ENCODE measurements at regions not wholly inside any gene's neighbourhood (a gene's known extent, or its start where the extent isn't known, plus 50 kb on each side); places are given as distances from the start of the nearest gene placed in this dataset.

DNA sequence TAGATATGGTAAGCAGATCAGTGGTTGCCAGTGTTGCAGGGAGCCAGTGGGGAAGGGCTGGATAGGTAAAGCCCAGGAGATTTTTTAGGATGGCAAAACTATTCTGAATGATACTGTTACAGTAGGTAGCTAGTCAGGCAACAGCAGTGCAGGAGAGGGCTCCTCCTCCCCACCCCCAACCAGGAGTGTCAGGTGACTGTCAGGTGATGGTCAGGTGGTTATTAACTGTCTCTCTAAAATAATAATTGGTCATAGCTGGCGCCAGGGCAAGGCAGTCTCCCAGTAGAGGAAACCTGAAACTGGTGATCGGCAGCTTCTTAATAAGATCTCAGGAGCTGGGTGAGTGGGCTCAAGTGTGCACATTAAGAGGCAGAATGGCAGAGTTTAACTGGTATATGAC lies 201.6 kb upstream of the PARD3B start:
- dilution Hi-C loops (cut with MboI; ENCODE audit: extremely low pct_ligation_motif_present, low sequenced_read_pairs) = no loop called here
- no peak for FAIRE-seq

DNA sequence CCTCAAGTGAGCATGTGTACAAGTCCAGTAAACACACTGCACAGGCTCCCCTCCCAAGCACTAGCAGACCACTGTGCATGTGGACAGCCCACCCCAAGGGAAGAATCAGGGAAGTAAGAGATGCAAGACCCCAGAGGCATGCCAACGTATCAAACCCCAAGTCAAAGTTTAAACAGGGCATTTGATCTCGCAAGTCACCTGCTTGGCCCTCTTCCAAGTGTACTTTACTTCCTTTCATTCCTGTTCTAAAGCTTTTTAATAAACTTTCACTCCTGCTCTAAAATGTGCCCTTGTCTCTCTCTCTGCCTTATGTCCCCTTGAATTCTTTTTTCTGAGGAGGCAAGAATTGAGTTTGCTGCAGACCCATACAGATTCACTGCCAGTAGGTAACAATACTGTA lies 201.2 kb upstream of the PARD3B start:
- H3K4me2 ChIP-seq (ENCODE audit: control insufficient read depth, extremely low read depth, insufficient read depth, low read depth, low read length) = no peak overlapping the region
- H3K27ac ChIP-seq (ENCODE audit: control insufficient read depth, insufficient read depth, low read length) = no peak overlapping the region
- H2AFZ ChIP-seq (ENCODE audit: control insufficient read depth, low read length) = no peak overlapping the region
- no peaks in the 10 kb centered on the region for H3K9me3 ChIP-seq (ENCODE audit: control insufficient read depth, low read depth, low read length)
- H3K9me1 ChIP-seq (ENCODE audit: control insufficient read depth, extremely low read depth, insufficient read depth, low read length) = no peaks in the 10 kb centered on the region
- no peak for TF ChIP-seq EZH2 (IDR thresholded peaks at IDR 0.05; ENCODE audit: low read length)
- TF ChIP-seq, protein P1, sequence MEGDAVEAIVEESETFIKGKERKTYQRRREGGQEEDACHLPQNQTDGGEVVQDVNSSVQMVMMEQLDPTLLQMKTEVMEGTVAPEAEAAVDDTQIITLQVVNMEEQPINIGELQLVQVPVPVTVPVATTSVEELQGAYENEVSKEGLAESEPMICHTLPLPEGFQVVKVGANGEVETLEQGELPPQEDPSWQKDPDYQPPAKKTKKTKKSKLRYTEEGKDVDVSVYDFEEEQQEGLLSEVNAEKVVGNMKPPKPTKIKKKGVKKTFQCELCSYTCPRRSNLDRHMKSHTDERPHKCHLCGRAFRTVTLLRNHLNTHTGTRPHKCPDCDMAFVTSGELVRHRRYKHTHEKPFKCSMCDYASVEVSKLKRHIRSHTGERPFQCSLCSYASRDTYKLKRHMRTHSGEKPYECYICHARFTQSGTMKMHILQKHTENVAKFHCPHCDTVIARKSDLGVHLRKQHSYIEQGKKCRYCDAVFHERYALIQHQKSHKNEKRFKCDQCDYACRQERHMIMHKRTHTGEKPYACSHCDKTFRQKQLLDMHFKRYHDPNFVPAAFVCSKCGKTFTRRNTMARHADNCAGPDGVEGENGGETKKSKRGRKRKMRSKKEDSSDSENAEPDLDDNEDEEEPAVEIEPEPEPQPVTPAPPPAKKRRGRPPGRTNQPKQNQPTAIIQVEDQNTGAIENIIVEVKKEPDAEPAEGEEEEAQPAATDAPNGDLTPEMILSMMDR (optimal IDR thresholded peaks at IDR 0.05 in 1 of 3, IDR thresholded peaks at IDR 0.05 in 1 of 3, conservative IDR thresholded peaks at IDR 0.05 in 1 of 3; ENCODE audit: extremely low read depth in 1 of 3, insufficient read depth in 2 of 3, low read length in 3 of 3) = no peak
- H3K79me2 ChIP-seq (ENCODE audit: control insufficient read depth, insufficient read depth, low read length) = no peaks in the 10 kb centered on the region
- no peak overlapping the region for H3K4me3 ChIP-seq (ENCODE audit: control insufficient read depth in 2 of 3, extremely low read depth in 1 of 3, insufficient read depth in 2 of 3, low read depth in 1 of 3, low read length in 3 of 3)
- H3K4me1 ChIP-seq (ENCODE audit: control insufficient read depth, extremely low read depth, insufficient read depth, low read length) = peaks cover 3% of the 10 kb centered on the region
- no peak for DNase-seq (ENCODE audit: low read depth, low spot score)
- no peak for FAIRE-seq
- H3K9ac ChIP-seq (ENCODE audit: control insufficient read depth, extremely low read depth, insufficient read depth, low read length) = no peak overlapping the region
- dilution Hi-C loops (cut with MboI; ENCODE audit: extremely low pct_ligation_motif_present, low sequenced_read_pairs) = no loop called here
- H3K36me3 ChIP-seq (ENCODE audit: control insufficient read depth in 2 of 2, extremely low read depth in 1 of 2, insufficient read depth in 2 of 2, low read length in 2 of 2) = no peaks in the 10 kb centered on the region
- no peaks in the 10 kb centered on the region for H4K20me1 ChIP-seq (ENCODE audit: control insufficient read depth, extremely low read depth, insufficient read depth, low read length)
- H3K27me3 ChIP-seq (ENCODE audit: control insufficient read depth, extremely low read depth, insufficient read depth, low read length) = no peaks in the 10 kb centered on the region

More for the DNA sequence above, 201.6 kb upstream of the PARD3B start:
- Histone ChIP-seq H4K20me1 (ENCODE audit: control insufficient read depth, extremely low read depth, insufficient read depth, low read length) (no peaks in the 10 kb centered on the region), H3K27ac (ENCODE audit: control insufficient read depth, insufficient read depth, low read length) (no peak overlapping the region), H3K9me3 (ENCODE audit: control insufficient read depth, low read depth, low read length) (no peaks in the 10 kb centered on the region), H3K4me1 (ENCODE audit: control insufficient read depth, extremely low read depth, insufficient read depth, low read length) (peaks cover 3% of the 10 kb centered on the region), H3K9me1 (ENCODE audit: control insufficient read depth, extremely low read depth, insufficient read depth, low read length) (no peaks in the 10 kb centered on the region), H3K79me2 (ENCODE audit: control insufficient read depth, insufficient read depth, low read length) (no peaks in the 10 kb centered on the region), H3K27me3 (ENCODE audit: control insufficient read depth, extremely low read depth, insufficient read depth, low read length) (no peaks in the 10 kb centered on the region), H3K36me3 (ENCODE audit: control insufficient read depth in 2 of 2, extremely low read depth in 1 of 2, insufficient read depth in 2 of 2, low read length in 2 of 2) (no peaks in the 10 kb centered on the region), H2AFZ (ENCODE audit: control insufficient read depth, low read length) (no peak overlapping the region), H3K4me2 (ENCODE audit: control insufficient read depth, extremely low read depth, insufficient read depth, low read depth, low read length) (no peak overlapping the region), H3K9ac (ENCODE audit: control insufficient read depth, extremely low read depth, insufficient read depth, low read length) (no peak overlapping the region), H3K4me3 (ENCODE audit: control insufficient read depth in 2 of 3, extremely low read depth in 1 of 3, insufficient read depth in 2 of 3, low read depth in 1 of 3, low read length in 3 of 3) (no peak overlapping the region)
- TF ChIP-seq, protein P1 (optimal IDR thresholded peaks at IDR 0.05 in 1 of 3, IDR thresholded peaks at IDR 0.05 in 1 of 3, conservative IDR thresholded peaks at IDR 0.05 in 1 of 3; ENCODE audit: extremely low read depth in 1 of 3, insufficient read depth in 2 of 3, low read length in 3 of 3) = no peak
- no peak for TF ChIP-seq EZH2 (IDR thresholded peaks at IDR 0.05; ENCODE audit: low read length)
- DNase-seq (ENCODE audit: low read depth, low spot score) = no peak

All from keratinocyte (primary cell).